Dedifferentiated amniotic fluid mesenchymal stem cell (primary cell): ENCODE measurements at regions not wholly inside any gene's neighbourhood (a gene's known extent, or its start where the extent isn't known, plus 50 kb on each side); places are given as distances from the start of the nearest gene placed in this dataset.
"Not testable (repeated sequence)": the region's sequence is repeated elsewhere in the genome, so short reads cannot be mapped to it uniquely, and the experiment has no call there.

Experiments used
- DNase-seq: peaks from one replicate; pipeline ENCODE4 v3.0.0-alpha.2; 2016; ENCODE audit errors: extremely low spot score

GRCh38 chr5:128722551-128722950 lies 184.5 kb upstream of the FBN2 start:
- DNase-seq: no peak

DNA sequence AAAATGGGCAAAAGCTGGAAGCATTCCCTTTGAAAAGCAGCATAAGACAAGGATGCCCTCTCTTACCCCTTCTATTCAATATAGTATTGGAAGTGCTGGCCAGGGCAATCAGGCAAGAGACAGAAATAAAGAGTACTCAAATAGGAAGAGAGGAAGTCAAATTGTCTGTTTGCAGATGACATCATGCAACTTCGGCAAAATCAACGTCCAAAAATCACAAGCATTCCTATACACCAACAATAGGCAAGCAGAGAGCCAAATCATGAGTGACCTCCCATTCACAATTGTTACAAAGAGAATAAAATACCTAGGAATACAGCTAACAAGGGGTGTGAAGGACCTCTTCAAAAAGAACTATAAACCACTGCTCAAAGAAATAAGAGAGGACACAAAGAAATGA lies 192.0 kb upstream of the FBN2 start:
- not testable (repeated sequence) for DNase-seq

DNA sequence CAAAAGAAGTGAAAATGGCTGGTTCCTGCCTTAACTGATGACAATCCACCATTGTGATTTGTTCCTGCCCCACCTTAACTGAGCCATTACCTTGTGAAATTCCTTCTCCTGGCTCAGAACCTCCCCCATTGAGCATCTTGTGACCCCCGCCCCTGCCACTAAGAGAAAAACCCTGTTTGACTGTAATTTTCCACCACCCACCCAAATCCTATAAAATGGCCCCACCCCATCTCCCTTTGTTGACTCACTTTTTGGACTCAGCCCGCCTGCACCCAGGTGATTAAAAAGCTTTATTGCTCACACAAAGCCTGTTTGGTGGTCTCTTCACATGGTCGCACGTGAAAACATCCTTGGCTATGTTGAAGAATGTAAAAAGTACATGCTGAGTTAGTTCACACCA lies 197.6 kb upstream of the FBN2 start:
- not testable (repeated sequence) for DNase-seq

DNA sequence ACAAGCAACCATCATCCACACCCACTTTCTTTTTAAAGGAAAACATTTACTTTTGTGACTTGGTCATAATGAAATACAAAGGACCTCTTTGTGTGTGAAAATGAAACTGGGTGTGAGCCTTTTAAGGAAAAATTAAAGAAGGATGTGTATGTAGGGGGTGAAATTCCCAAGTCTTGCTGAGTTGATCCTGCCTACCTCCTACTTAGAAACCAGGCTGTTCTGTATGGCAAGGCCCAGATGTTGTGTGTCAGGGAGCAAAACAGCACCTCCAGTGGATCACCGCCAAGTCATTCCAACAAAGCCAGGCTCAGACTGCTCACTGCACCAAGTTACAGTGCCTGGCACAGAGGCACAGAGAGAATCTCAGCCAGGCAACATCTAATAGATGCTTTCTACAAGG lies 198.5 kb upstream of the FBN2 start:
- peak; percentile 49 for DNase-seq

DNA sequence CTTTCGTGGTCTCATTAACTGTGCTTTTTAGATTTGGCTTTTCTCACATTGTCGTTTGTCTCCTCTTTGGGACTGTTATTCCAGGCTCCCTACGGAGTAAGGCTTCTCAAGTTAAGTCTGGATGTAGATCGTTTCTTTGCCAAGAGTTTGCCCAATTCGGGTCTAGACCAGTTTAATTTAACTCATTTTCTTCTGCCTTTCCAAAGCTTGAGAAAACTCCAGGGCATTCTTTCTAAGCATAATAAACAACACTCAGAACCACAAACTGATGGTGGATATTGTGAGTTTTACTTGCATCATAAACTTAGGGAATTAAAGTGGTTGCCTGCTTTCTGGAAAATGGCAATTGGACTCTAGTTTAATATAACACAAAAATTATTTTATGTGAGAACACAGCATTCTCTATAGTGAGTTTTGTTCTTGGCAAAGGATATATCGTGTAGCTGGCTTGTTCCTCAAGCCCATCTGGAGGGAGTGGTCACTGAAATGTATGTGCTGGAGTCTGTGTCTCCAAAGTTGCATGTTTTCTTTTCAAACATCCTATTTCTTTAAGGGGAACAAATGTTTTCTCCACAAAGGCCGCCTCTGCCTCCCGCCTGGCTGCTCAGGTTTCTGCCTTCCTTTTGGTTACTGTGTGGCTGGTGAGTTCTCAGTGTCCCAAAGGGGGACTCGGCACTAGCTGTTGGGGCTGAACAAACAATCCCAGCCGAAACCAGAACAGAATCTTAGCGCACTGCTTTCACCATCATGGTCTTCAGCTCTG lies 211.3 kb upstream of the FBN2 start:
- DNase-seq: no peak

DNA sequence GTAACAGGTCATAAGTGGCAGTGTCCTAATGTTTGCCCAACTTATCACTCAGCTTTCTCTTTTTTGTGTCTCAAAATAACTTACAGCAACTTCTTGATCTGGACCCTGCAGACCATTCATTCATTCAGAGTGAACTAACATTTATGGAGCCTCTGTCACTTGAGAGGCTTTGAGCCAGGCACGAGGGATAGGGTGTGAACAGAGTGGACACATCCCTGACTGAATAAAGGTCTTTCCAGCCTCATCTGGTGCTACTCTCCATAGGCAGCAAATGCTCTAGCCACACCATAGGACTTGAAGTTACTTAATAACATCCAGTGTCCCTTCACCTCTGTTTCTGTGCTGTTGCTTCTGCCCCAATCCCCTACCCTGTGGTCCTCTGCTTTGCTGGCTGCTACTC lies 212.1 kb upstream of the FBN2 start:
- DNase-seq: no peak

GRCh38 chr5:128757196-128757959 lies 207.9 kb upstream of the SLC27A6 start:
- DNase-seq: no peak

DNA sequence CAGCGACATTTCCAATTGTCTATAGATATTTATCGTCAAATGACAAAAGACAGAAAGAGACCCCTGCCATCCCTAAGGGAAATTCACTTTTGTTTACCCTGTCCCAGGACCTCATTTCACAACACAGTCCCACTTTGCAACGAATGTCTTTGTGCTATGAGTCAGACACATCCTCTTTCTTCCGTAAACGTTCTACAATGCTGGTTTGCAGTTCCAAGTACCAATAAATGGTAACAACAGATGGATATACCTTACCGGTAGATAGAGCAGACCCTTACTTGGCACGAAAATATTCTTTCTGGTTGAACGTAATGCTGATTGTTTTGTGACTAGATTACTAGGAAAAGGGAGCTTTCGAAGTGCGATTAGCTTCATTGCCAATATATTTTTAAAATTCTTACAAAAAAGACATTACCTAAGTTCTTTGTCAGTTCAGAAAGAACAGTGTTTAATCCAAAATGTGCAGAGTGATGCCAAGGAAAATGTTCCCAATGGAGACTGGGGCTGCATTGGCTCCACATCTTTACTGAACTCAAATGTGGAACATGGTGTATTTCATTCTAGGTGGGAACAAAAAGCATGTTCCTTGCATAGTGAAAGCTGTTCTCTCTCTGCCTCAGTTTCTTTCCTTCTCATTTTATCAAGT lies 202.5 kb upstream of the SLC27A6 start:
- DNase-seq: no peak

DNA sequence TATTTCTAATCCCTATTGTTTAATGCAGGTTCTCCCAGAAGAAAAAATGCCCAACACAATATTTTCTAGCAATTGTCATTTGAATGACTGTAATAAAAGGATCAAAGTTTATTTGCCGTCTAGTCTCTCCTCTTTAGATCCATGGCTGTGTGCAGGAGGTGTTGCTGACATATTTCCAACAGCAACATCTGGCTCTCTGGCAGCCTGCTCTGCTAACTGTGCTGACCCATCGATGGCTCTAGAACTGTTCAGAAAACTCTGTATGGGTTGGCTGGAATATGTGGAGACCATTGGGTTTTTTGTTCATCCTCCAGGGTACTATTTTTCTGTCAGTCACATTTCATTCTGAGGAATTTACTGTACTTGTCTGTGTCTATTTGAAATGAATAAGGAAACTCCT lies 202.0 kb upstream of the SLC27A6 start:
- DNase-seq: no peak

GRCh38 chr5:128764601-128765310 lies 200.5 kb upstream of the SLC27A6 start:
- no peak for DNase-seq

DNA sequence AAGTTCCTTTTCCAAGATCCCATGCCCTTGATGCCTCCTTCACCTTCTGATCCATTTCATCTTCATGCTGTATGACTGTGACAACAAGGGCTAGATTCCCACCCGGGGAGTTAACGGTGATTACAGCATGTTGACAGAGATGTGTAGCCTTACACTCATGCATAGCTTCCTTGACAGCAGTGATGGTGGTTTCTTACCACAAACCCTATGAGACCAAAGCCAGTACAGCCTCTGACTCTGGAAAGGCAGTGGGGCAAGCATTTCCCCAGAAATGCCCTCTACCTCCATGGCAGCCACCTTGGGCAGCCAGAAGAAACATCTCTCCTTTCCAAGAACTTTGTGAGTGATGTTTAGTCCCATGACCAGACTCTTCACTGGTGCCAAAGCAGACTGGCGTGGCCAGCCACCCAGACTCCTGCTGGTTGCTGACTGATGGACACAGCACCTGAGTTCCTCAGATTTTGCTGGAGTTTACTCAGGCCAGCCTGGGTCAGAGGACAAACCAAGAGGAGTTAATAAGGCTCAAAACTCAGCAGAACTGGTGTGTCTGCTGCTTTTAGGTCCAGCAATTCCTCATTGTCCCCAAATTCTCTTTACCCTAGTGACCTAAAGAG lies 199.7 kb upstream of the SLC27A6 start:
- no peak for DNase-seq

DNA sequence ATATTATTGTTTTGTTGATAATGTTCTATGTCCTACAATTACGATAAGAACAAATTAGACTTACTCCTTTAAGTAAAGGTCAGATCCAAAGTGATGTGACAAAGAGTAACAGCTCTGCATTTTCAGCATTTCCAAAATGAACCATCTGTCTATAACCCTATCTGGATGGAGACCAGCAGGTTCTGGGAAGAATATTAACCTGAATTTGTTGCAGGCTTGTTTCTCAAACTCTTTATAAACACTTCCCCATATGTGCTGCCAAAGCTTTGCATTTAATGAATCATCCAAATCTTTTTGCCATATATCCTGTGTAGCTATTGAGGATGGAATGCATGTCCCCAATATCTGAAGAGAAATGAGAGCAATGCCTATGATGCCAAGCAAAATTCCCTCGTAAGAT lies 198.9 kb upstream of the SLC27A6 start:
- DNase-seq: no peak

- DNase-seq: no peak
Observed at GRCh38 chr5:128770907-128771306, 194.4 kb upstream of the SLC27A6 start.

- no peak for DNase-seq
Observed at GRCh38 chr5:128772356-128772755, 192.9 kb upstream of the SLC27A6 start.

GRCh38 chr5:128773378-128773777 lies 191.9 kb upstream of the SLC27A6 start:
- no peak for DNase-seq

GRCh38 chr5:128774605-128775004 lies 190.7 kb upstream of the SLC27A6 start:
- no peak for DNase-seq

GRCh38 chr5:128775558-128775957 lies 189.7 kb upstream of the SLC27A6 start:
- no peak for DNase-seq

DNA sequence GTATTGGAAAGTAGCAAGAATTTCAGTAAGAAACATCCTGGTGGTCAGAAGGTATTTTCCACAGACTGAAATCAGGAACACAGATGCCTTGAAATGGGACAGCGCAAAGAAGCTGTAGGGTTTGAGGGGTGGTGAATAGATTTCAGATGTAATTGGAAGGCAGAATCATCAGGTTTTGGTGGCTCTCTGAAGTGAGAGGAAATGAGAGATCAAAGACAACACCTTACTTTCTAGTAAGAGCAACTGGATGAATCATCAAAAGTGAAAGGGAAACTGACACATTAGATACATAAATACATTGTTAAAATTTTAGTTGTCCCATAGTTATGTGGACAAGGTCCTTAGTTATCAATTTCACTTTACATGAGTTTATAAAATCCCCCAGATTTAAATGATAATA lies 188.2 kb upstream of the SLC27A6 start:
- no peak for DNase-seq

DNA sequence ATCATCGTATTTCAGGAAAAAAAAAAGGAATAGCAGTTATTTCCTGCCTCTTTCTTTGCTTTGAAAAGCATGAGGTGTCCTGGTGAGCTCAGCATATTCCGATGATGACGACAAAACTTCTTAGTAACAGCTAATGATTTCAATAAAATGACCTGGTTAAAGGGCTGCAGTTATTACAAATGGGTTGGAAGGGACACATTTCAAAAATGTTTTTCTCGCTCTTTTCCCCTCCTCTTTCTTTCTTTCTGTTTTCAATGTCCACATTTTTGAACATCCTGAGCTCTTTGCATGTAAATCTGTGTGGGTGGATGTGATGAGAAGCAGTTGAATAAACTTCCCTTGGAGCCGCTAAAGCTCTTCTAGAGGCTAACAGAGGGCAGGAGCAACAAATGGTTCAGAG lies 186.8 kb upstream of the SLC27A6 start:
- DNase-seq: peak; percentile 46

GRCh38 chr5:128782446-128782845 lies 182.8 kb upstream of the SLC27A6 start:
- DNase-seq: peak; percentile 60

- DNase-seq: no peak
Observed at GRCh38 chr5:128784726-128785125, 180.6 kb upstream of the SLC27A6 start.

- DNase-seq: no peak
Observed at GRCh38 chr5:128791312-128791711, 174.0 kb upstream of the SLC27A6 start.
